Esophagus squamous epithelium (tissue), 5 donors: ENCODE measurements at regions not wholly inside any gene's neighbourhood (a gene's known extent, or its start where the extent isn't known, plus 50 kb on each side); places are given as distances from the start of the nearest gene placed in this dataset.

Experiments
- DNase-seq: peaks from one replicate; lab custom pipeline; 2025; lab: John Stamatoyannopoulos, UW
- H3K27ac ChIP-seq, 4 donors: fragments of 200-600 bp; sonication (generic); one replicate each; pipeline ENCODE4 v1.5.1; 2016 to 2019; ENCODE audit warnings: mild to moderate bottlenecking in 1 of 4
- H3K27me3 ChIP-seq, 4 donors: fragments of 200-600 bp; sonication (generic); 1 replicate in 3 of 4; 2 replicates in 1 of 4; pipeline versions ENCODE4 v1.5.1 to v1.6.0; 2017 to 2021; ENCODE audit warnings: antibody characterized with exemption in 1 of 4
- H3K36me3 ChIP-seq, 3 donors: fragments of 200-600 bp; sonication (generic); one replicate each; pipeline ENCODE4 v1.5.1; 2016 to 2019
- H3K4me1 ChIP-seq, 3 donors: fragments of 200-600 bp; sonication (generic); one replicate each; pipeline ENCODE4 v1.5.1; 2017 to 2019
- H3K4me3 ChIP-seq, 4 donors: fragments of 200-600 bp; sonication (generic); 1 replicate in 3 of 4; 2 replicates in 1 of 4; pipeline ENCODE4 v1.5.1; 2016 to 2019; ENCODE audit warnings: mild to moderate bottlenecking in 2 of 4, moderate library complexity in 1 of 4
- H3K9me3 ChIP-seq, 3 donors: fragments of 200-600 bp; sonication (generic); one replicate each; pipeline ENCODE4 v1.5.1; 2016 to 2019
- POLR2A ChIP-seq, 4 donors: fragments of 450-650 bp; IDR thresholded peaks; one replicate each; pipeline ENCODE4 v1.6.1; 2017; ENCODE audit warnings: antibody characterized with exemption in 4 of 4, mild to moderate bottlenecking in 4 of 4, moderate library complexity in 3 of 4
- WGBS, 2 donors: methylation state at CpG; one replicate each; pipeline ENCODE4 v1.1.5; 2018; 5-methylcytosine and 5-hydroxymethylcytosine counted together
- intact Hi-C: fragments of 100-400 bp; cut with DNase I; formaldehyde crosslinking; loops from one replicate; pipeline ENCODE4 v1.15.0; 2022
- TF ChIP-seq, protein P1 (sequence below), 6 experiments: fragments of 450-650 bp in 4 of 6; fragments of 200-600 bp in 2 of 6; sonication (generic) in 2 of 6; IDR thresholded peaks; one replicate each; pipeline ENCODE4 v1.5.1; 2016 to 2019; ENCODE audit warnings: antibody characterized with exemption in 6 of 6, mild to moderate bottlenecking in 4 of 6, moderate library complexity in 4 of 6
- donor health status: DM: yes; HTN: yes; CAD: no.

DNA sequence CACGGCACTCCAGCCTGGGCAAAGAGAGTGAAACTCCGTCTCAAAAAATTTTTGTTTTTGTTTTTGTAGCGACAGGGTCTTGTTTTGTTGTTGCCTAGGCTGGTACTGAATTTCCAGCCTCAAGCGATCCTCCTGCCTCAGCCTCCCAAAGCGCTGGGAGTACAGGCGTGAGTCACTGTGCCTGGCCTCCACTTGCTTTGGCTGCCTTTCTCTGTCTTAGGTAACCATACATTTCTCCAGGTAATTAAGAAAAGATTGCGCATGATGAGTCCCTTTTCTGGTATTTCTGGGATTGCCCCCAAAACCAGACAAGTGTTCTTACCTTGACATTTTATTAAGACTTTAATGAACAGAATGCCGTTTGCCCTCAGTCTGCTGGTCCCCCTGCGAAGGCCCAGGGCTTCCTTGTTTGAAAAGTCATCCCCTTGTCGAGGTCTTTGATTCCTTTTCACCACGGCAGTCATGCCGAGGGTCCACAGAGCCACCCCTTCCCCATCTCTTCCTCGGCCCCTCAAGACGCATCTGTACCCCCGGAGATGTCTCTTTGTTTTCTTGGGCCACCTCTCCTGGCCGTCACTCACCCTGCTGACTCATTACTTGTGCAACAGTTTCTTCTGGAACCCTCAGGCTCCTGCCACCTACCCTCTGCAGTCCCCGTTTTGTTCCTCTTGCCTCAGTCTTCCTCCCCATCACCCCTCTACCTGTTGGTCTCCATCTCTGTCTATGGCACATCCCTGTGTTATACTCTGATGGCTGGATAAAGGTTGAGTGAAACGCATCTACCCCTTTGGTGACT lies 151.0 kb downstream of the SEC14L1 start:
- peak overlapping the region in 2 of 4 donors; percentile 9 to 28 for H3K27ac ChIP-seq
- H3K4me1 ChIP-seq, result peaks cover 12 to 39% (median 17%) of the 10 kb centered on the region in 3 donors
- peaks cover 0 to 22% (median 0%) of the 10 kb centered on the region in 3 donors for H3K36me3 ChIP-seq
- H3K27me3 ChIP-seq, result no peaks in the 10 kb centered on the region
- DNase-seq, result no peak
- TF ChIP-seq, protein P1, sequence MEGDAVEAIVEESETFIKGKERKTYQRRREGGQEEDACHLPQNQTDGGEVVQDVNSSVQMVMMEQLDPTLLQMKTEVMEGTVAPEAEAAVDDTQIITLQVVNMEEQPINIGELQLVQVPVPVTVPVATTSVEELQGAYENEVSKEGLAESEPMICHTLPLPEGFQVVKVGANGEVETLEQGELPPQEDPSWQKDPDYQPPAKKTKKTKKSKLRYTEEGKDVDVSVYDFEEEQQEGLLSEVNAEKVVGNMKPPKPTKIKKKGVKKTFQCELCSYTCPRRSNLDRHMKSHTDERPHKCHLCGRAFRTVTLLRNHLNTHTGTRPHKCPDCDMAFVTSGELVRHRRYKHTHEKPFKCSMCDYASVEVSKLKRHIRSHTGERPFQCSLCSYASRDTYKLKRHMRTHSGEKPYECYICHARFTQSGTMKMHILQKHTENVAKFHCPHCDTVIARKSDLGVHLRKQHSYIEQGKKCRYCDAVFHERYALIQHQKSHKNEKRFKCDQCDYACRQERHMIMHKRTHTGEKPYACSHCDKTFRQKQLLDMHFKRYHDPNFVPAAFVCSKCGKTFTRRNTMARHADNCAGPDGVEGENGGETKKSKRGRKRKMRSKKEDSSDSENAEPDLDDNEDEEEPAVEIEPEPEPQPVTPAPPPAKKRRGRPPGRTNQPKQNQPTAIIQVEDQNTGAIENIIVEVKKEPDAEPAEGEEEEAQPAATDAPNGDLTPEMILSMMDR (IDR thresholded peaks at IDR 0.05), result no peak
- no peak for TF ChIP-seq POLR2A (IDR thresholded peaks at IDR 0.05)
- no peaks in the 10 kb centered on the region for H3K9me3 ChIP-seq
- WGBS, 2 donors, result 56 to 73% methylated on average over 18 of the region's 18 CpGs
- intact Hi-C loops, result no loop called here
- H3K4me3 ChIP-seq, result no peak overlapping the region

DNA sequence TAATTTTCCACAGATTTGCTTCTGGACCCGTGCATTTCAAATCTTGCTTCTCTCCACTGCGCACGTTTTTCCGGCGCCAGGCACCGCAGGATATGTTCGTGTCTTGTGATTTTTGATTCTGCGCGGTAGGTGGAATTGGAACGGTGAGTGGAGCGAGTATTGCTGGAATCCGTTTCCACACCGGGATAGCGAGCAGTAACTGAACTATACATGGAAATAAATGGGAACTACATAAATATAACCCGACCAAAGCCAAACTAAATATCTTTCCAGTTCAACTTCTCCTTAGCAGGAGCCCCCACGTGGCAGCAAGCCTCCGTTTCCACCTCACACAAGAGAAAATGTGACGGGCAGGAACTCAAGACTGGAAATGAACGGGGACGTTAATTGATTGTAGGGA lies 154.0 kb downstream of the SEC14L1 start:
- 90 to 91% methylated on average over 20 of the region's 20 CpGs for WGBS, 2 donors
- peaks cover 0 to 9% (median 0%) of the 10 kb centered on the region in 3 donors for H3K4me1 ChIP-seq
- H3K27me3 ChIP-seq, result no peaks in the 10 kb centered on the region
- TF ChIP-seq, protein P1 (IDR thresholded peaks at IDR 0.05), result no peak
- no peak for TF ChIP-seq POLR2A (IDR thresholded peaks at IDR 0.05)
- H3K9me3 ChIP-seq, result no peaks in the 10 kb centered on the region
- H3K4me3 ChIP-seq, result no peak overlapping the region
- intact Hi-C loops, result no loop called here
- H3K36me3 ChIP-seq, result peaks cover 0 to 30% (median 0%) of the 10 kb centered on the region in 3 donors
- H3K27ac ChIP-seq, result no peak overlapping the region
- no peak for DNase-seq

DNA sequence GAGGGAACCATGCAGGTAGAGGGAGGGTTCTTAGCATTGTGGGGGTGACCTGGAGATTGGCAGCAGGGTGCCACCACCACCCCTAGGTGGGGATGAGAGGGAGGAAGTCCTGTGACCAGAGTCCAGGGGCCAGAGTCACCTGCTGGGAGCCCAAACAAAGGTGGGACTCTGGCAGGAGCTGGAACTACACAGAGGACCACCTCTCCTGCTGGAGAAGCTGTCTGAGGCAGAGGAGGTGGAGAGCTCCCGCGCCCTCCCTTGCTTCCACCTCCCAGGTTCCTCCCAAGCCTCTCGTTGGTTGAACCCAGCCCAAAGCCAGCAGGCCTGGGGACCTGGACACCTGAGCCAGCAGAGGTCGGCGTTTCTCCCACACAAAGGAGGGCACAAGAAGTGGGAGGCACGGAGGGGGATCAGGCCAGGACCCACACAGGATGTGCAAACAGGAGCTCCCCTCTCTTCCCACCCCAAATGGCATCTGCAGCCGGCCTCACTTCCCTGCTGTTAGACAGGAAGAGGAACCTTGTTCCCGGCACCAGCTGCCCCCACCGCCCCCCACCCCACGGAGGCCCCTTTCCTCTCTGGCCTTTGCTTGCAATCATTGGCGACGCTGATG lies 154.6 kb downstream of the SEC14L1 start:
- Histone ChIP-seq H3K4me1 (peaks cover 0 to 5% (median 0%) of the 10 kb centered on the region in 3 donors), H3K36me3 (peaks cover 0 to 30% (median 0%) of the 10 kb centered on the region in 3 donors), H3K27me3 (no peaks in the 10 kb centered on the region), H3K4me3 (no peak overlapping the region), H3K9me3 (no peaks in the 10 kb centered on the region), H3K27ac (no peak overlapping the region)
- no peak for DNase-seq
- TF ChIP-seq, protein P1 (IDR thresholded peaks at IDR 0.05), result no peak
- no peak for TF ChIP-seq POLR2A (IDR thresholded peaks at IDR 0.05)
- 55 to 58% methylated on average over 7 to 11 of the region's 12 CpGs for WGBS, 2 donors
- intact Hi-C loops, result no loop called here

DNA sequence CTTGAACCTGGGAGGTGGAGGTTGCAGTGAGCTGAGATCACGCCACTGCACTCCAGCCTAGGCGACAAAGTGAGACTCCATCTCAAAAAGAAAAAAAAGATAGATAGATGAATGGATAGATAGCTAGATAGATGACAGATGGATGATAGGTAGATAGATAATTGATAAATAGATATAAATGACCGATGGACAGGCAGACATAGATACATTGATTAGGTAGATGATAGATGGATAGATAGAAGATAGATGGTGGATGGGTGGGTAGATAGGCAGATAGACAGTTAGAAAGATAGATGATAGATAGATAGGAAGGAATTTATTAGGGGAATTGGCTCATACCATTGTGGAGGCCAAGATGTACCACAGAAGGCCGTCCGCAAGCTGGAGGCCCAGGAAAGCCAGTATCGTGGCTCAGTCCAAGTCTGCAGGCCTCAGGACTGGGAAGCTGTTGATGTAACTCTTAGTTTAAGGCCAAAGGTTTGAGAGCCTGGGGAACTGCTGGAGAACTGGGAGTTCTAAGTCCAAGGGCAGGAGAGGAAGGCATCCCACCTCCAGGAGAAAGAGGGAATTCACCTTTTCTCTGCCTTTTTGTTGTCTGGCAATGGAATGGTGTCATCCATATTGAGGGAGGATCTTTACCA lies 156.1 kb downstream of the SEC14L1 start:
- Histone ChIP-seq H3K27me3 (no peaks in the 10 kb centered on the region), H3K27ac (no peak overlapping the region), H3K36me3 (peaks cover 0 to 30% (median 0%) of the 10 kb centered on the region in 3 donors), H3K9me3 (no peaks in the 10 kb centered on the region), H3K4me3 (no peak overlapping the region), H3K4me1 (peaks cover 0 to 7% (median 0%) of the 10 kb centered on the region in 3 donors)
- no peak for TF ChIP-seq POLR2A (IDR thresholded peaks at IDR 0.05)
- TF ChIP-seq, protein P1 (IDR thresholded peaks at IDR 0.05), result no peak
- DNase-seq, result no peak
- 94 to 95% methylated on average over 6 of the region's 6 CpGs for WGBS, 2 donors
- intact Hi-C loops, result no loop called here
